ENCODE measurements at regions not wholly inside any gene's neighbourhood (a gene's known extent, or its start where the extent isn't known, plus 50 kb on each side); places are given as distances from the start of the nearest gene placed in this dataset.

DNA sequence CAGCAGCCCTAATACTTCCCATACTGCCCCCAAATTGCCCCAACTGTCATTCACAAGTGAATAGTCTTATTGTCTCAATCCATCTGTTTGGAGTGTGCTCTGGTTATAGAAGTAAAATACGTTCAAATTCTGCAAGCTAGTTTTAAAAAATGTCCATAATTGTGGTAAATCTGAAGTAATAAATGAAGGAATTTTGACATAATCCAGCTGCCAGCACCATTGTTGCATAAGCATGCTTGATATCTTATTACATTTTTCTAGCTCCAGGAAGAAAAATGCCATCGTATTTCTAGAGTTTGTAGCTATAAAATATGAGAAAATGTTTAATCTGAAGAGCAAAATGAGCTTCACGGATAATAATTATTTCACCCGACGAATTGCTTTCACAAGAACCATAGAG, 664.7 kb downstream of the RFPL4B start:
- TF ChIP-seq EP300 (IDR thresholded peaks at IDR 0.05): no peak
- TF ChIP-seq, protein P1, sequence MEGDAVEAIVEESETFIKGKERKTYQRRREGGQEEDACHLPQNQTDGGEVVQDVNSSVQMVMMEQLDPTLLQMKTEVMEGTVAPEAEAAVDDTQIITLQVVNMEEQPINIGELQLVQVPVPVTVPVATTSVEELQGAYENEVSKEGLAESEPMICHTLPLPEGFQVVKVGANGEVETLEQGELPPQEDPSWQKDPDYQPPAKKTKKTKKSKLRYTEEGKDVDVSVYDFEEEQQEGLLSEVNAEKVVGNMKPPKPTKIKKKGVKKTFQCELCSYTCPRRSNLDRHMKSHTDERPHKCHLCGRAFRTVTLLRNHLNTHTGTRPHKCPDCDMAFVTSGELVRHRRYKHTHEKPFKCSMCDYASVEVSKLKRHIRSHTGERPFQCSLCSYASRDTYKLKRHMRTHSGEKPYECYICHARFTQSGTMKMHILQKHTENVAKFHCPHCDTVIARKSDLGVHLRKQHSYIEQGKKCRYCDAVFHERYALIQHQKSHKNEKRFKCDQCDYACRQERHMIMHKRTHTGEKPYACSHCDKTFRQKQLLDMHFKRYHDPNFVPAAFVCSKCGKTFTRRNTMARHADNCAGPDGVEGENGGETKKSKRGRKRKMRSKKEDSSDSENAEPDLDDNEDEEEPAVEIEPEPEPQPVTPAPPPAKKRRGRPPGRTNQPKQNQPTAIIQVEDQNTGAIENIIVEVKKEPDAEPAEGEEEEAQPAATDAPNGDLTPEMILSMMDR (IDR thresholded peaks at IDR 0.05): no peak

Measured in ovary (tissue), 3 donors.